ENCODE measurements at regions not wholly inside any gene's neighbourhood (a gene's known extent, or its start where the extent isn't known, plus 50 kb on each side); places are given as distances from the start of the nearest gene placed in this dataset.

DNA sequence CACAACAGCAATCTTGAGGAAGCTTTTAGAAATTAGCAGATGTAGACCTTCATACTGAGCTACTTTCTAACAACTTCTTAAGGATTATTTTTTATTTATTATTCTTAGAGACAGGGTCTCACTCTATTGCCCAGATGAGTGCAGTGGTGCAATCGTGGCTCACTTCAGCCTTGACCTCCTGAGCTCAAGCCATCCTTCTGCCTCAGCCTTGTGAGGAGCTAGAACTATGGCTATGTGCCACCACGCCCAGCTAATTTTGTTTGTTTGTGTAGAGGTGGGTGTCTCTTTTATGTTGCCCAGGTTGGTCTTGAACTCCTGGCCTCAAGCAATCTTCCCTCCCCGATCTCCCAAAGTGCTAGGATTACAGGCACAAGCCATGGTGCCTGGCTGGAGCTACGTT, 200.6 kb downstream of the TSHZ3 start:
- H3K4me1 Mint-ChIP-seq (ENCODE audit: low read depth), result no peaks in the 10 kb centered on the region
- no peaks in the 10 kb centered on the region for H3K9me3 Mint-ChIP-seq
- H3K4me3 Mint-ChIP-seq, result no peak overlapping the region
- H3K36me3 Mint-ChIP-seq (ENCODE audit: low read depth), result no peaks in the 10 kb centered on the region
- peaks cover 2% of the 10 kb centered on the region for H3K27me3 Mint-ChIP-seq (ENCODE audit: insufficient read depth)
- no peak overlapping the region for H3K27ac Mint-ChIP-seq
- intact Hi-C loops (cut with micrococcal nuclease), result no loop called here
- DNase-seq (ENCODE audit: low spot score), result no peak

DNA sequence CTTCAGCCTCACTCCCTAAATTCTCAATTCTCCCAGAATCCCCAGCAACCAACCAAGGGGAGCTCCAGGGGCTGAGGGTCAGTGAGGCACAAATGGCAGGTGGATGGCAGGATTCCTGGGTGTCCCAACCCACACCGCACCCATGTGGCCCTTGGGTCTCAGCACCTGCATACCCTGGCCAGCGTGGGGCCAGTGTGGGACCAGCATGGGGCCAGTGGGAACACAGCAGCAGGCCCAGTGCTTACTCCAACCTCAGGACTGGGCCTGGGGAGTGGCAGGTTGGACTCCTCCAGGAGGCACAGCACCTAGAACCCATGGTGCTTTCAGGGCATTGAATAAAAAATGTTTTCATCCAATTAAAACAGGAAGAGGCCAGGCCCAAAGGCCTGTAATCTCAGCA, 202.0 kb downstream of the TSHZ3 start:
- Mint-ChIP-seq H3K9me3 (no peaks in the 10 kb centered on the region), H3K4me1 (ENCODE audit: low read depth) (no peaks in the 10 kb centered on the region), H3K27ac (no peak overlapping the region), H3K27me3 (ENCODE audit: insufficient read depth) (peaks cover 2% of the 10 kb centered on the region), H3K4me3 (no peak overlapping the region), H3K36me3 (ENCODE audit: low read depth) (no peaks in the 10 kb centered on the region)
- intact Hi-C loops (cut with micrococcal nuclease), result no loop called here
- DNase-seq (ENCODE audit: low spot score), result no peak

DNA sequence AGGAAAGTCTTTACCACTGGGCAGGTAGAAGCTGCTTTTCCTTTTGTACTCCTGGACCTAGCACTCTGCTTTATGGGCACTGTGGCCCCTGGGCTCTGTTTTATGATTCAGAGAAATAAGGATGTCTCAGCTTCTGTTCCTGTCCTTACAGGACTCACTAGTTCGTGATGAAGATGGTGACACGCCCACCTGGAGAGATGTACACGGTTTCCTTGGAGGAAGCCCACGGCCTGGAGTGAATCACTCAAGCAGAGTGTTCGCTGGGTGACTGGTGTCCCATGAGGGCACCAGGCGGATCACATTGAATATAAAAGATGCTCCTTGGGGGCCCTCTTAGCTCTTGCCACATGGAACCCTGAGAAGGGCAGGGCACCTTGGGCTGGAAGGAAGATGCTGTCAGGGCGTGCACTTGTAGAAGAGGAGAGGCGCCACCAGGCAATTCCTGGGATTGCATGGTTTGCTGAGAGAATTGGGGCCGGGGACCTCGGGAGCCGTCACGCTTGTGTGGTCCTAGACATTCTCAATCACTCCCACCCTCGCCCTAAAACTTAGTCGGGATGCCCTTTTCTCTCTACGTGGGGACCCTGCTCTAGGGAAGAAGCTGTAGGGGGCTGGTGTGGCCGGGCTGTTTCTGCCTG, 202.6 kb downstream of the TSHZ3 start:
- intact Hi-C loops (cut with micrococcal nuclease), result no loop called here
- Mint-ChIP-seq H3K9me3 (no peaks in the 10 kb centered on the region), H3K4me1 (ENCODE audit: low read depth) (no peaks in the 10 kb centered on the region), H3K27me3 (ENCODE audit: insufficient read depth) (no peaks in the 10 kb centered on the region), H3K4me3 (no peak overlapping the region), H3K27ac (no peak overlapping the region), H3K36me3 (ENCODE audit: low read depth) (no peaks in the 10 kb centered on the region)
- DNase-seq (ENCODE audit: low spot score), result no peak

DNA sequence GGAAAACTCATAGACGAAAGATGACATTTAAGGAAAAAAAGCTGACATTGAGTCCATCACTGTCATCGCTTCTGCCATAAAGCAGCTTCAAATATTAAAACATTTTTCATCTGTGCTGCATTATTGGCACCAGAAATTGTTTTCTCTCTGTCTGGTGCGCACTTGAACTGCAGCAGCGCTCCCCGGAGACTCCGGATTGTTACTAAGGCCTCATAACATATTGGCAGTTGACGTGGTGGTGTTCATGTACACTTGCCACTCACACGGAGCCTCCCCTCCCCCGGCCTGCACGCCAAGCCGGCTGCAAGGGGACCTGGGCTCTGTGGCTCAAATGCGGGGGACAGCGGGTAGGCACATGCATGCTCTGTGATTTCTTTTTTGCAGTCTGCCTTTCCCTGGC, 203.2 kb downstream of the TSHZ3 start:
- Mint-ChIP-seq H3K4me3 (no peak overlapping the region), H3K4me1 (ENCODE audit: low read depth) (no peaks in the 10 kb centered on the region), H3K36me3 (ENCODE audit: low read depth) (no peaks in the 10 kb centered on the region), H3K27ac (no peak overlapping the region), H3K27me3 (ENCODE audit: insufficient read depth) (no peaks in the 10 kb centered on the region), H3K9me3 (no peaks in the 10 kb centered on the region)
- intact Hi-C loops (cut with micrococcal nuclease), result no loop called here
- no peak for DNase-seq (ENCODE audit: low spot score)

DNA sequence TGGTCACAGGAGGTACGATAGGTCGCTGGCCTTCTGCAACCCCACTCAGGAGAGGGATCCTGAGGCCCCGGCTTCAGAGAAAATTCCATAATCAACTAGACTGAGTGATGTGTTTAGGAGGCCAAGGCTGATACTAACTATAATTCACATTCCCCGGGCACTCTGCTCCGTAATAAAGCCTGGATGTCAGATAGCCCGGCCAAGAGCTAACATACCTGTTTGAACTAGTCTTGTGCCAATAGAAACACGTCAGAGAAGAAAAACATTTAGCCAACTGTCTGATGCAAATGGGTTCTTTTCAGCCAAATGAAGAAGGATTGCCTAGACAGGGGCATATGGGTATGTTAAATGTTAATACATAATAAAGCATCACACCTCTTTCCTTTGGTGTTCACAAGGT, 204.2 kb downstream of the TSHZ3 start:
- Mint-ChIP-seq H3K4me1 (ENCODE audit: low read depth) (no peaks in the 10 kb centered on the region), H3K36me3 (ENCODE audit: low read depth) (no peaks in the 10 kb centered on the region), H3K9me3 (no peaks in the 10 kb centered on the region), H3K27ac (no peak overlapping the region), H3K27me3 (ENCODE audit: insufficient read depth) (no peaks in the 10 kb centered on the region), H3K4me3 (no peak overlapping the region)
- DNase-seq (ENCODE audit: low spot score), result no peak
- intact Hi-C loops (cut with micrococcal nuclease), result no loop called here

DNA sequence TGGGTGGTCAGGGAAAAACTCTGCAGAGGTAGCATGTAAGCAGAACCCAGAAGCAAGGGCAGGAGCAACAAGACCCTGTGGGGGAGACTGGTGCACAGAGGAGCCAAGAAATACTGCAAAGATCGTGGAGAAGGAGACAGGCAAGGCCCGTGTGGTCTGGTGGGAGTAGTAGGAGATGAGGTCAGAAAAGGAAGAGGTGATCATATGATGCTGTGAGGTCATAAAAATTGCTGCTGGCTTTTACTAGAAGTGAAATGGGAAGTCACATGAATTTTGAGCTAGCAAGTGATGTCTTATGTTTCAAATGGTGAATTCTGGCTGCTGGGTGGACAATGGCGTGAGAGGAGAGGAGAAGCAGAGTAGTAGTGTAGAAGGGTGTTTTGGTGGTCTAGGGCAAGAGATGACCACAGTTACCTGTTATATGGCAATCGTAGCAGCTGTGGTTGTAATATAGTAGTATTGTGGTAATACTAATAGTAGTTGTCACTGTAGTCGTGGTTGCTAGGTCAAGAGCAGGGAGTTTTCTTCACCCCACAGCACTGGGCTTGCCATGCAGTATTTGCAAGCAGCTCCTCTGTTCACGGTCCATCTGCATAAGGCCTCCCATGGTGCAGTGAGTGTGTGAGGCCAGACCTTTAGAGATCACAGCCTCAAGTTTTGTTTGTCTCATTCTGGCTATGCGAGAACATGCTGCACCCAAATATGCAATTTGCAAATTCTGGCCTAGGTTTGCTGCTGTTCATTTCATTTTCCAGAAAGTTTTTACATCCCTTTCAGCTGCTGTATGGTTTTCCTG, 205.0 kb downstream of the TSHZ3 start:
- no peak overlapping the region for H3K4me3 Mint-ChIP-seq
- H3K27ac Mint-ChIP-seq, result no peak overlapping the region
- no peaks in the 10 kb centered on the region for H3K27me3 Mint-ChIP-seq (ENCODE audit: insufficient read depth)
- no peaks in the 10 kb centered on the region for H3K4me1 Mint-ChIP-seq (ENCODE audit: low read depth)
- no peak for DNase-seq (ENCODE audit: low spot score)
- intact Hi-C loops (cut with micrococcal nuclease), result no loop called here
- no peaks in the 10 kb centered on the region for H3K36me3 Mint-ChIP-seq (ENCODE audit: low read depth)
- H3K9me3 Mint-ChIP-seq, result no peaks in the 10 kb centered on the region

DNA sequence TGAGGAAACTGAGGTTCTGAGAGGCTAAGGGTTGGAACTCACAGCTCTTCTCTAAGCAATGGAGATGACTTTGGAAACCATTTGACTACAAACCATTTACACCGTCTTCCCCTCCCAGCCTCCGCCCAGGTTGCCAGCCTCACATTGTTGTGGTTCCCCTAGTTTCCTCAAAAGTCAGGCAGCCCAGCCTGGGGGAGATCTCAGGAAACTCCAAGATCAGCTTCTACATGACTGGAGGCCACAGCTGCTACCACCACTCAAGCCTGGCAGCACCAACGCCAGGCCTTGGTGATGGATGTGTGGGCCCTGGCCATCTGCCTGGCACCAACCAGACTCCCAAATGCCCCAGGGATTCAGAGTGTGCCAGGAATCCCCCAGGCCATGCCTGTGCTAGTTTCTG, 207.9 kb downstream of the TSHZ3 start:
- intact Hi-C loops (cut with micrococcal nuclease), result no loop called here
- Mint-ChIP-seq H3K27ac (no peak overlapping the region), H3K9me3 (no peaks in the 10 kb centered on the region), H3K27me3 (ENCODE audit: insufficient read depth) (peaks cover 1% of the 10 kb centered on the region), H3K4me1 (ENCODE audit: low read depth) (no peaks in the 10 kb centered on the region), H3K4me3 (no peak overlapping the region), H3K36me3 (ENCODE audit: low read depth) (no peaks in the 10 kb centered on the region)
- no peak for DNase-seq (ENCODE audit: low spot score)

DNA sequence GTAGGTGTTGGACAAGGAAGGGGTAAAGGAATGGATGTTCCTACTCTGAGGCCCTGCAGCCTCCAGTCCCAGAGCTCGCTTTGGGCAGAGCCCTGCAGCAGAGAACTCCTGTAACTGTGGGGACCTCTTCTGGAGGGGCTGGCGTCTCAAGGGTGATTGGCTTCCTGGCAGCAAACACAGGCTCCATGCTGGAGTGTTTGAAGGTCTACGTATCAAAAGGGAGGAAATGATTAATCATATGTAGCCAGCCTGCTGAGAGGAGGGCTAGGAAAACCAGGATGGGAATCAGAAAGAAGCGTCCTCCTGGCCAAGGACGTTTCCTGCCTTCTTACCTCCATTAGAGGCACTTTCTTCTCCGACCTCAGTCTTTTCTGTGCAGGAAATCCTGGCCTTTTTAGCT, 208.5 kb downstream of the TSHZ3 start:
- Mint-ChIP-seq H3K4me1 (ENCODE audit: low read depth) (no peaks in the 10 kb centered on the region), H3K27me3 (ENCODE audit: insufficient read depth) (peaks cover 2% of the 10 kb centered on the region), H3K36me3 (ENCODE audit: low read depth) (no peaks in the 10 kb centered on the region), H3K4me3 (no peak overlapping the region), H3K27ac (no peak overlapping the region), H3K9me3 (no peaks in the 10 kb centered on the region)
- DNase-seq (ENCODE audit: low spot score), result no peak
- intact Hi-C loops (cut with micrococcal nuclease), result no loop called here

DNA sequence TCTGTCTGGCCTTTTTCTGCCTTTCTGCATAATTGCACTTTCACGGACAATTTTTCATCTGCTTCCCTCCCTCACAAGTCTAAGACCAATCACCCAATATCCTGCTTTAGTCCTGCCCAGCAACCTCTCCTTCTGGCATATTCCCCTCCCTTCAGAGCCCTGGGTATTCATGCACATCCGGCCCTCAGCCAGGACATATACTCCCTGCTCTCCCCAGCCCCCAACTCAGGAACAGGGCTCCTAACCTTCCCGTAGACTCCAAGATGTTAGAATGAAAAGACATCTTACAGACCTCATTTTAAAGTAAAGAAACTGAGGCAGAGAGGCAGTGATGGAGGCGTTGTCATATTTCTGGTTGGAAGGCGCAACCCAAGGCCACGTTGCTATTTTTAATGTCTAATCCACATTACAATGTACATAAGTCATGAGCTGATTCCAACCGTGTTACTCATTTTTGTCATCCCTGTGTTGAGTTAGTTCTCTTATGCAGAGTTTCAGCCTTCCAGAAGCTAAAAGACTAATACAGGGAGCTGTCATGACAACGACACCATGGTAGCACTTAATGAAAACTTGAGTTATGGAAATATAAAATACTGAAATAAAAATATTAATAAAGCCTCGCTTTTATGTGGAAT, 209.2 kb downstream of the TSHZ3 start:
- Mint-ChIP-seq H3K4me1 (ENCODE audit: low read depth) (no peaks in the 10 kb centered on the region), H3K9me3 (no peaks in the 10 kb centered on the region), H3K36me3 (ENCODE audit: low read depth) (no peaks in the 10 kb centered on the region), H3K27me3 (ENCODE audit: insufficient read depth) (peaks cover 2% of the 10 kb centered on the region), H3K27ac (no peak overlapping the region), H3K4me3 (no peak overlapping the region)
- intact Hi-C loops (cut with micrococcal nuclease), result no loop called here
- no peak for DNase-seq (ENCODE audit: low spot score)

DNA sequence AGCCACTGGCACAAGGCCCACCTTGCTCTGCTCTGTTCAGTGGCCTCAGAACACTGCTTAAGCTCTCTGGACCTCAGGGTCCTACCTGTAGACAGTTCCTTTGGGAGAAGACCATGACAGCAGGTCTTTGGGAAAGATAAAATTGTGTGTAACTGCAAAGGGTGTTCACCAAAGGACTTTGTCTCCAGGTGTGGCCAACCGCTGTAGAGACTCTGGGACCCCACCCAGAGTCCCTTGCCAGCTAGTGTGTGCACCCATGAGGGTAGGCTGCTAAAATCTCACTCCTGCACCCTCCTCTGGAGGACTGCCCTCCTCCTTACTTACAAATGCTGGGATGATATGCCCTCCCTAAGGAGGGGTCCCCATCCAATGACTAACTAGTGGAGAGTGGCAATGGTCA, 211.2 kb downstream of the TSHZ3 start:
- Mint-ChIP-seq H3K27ac (no peak overlapping the region), H3K9me3 (no peaks in the 10 kb centered on the region), H3K27me3 (ENCODE audit: insufficient read depth) (peaks cover 4% of the 10 kb centered on the region), H3K4me1 (ENCODE audit: low read depth) (no peaks in the 10 kb centered on the region), H3K4me3 (no peak overlapping the region), H3K36me3 (ENCODE audit: low read depth) (no peaks in the 10 kb centered on the region)
- intact Hi-C loops (cut with micrococcal nuclease), result no loop called here
- no peak for DNase-seq (ENCODE audit: low spot score)

DNA sequence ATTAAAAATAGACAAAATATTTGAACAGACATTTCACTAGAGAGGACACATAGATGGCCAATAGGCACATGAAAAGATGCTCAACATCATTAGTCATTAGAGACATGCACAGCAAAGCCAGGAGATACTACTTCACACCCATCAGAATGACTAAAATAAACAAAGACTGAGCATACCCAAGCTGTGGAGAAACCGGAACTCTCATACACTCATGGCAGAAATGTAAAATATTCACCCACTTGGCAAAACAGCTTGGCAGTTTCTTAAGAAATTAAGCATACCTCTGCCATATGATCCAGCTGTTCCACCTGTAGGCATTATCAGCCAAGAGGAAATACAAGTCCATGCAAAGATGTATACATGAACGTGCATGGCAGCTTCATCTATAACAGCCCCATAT, 213.4 kb downstream of the TSHZ3 start:
- H3K9me3 Mint-ChIP-seq, result no peaks in the 10 kb centered on the region
- intact Hi-C loops (cut with micrococcal nuclease), result no loop called here
- no peak for DNase-seq (ENCODE audit: low spot score)
- no peaks in the 10 kb centered on the region for H3K36me3 Mint-ChIP-seq (ENCODE audit: low read depth)
- H3K27me3 Mint-ChIP-seq (ENCODE audit: insufficient read depth), result peaks cover 4% of the 10 kb centered on the region
- H3K27ac Mint-ChIP-seq, result no peak overlapping the region
- no peak overlapping the region for H3K4me3 Mint-ChIP-seq
- H3K4me1 Mint-ChIP-seq (ENCODE audit: low read depth), result no peaks in the 10 kb centered on the region

DNA sequence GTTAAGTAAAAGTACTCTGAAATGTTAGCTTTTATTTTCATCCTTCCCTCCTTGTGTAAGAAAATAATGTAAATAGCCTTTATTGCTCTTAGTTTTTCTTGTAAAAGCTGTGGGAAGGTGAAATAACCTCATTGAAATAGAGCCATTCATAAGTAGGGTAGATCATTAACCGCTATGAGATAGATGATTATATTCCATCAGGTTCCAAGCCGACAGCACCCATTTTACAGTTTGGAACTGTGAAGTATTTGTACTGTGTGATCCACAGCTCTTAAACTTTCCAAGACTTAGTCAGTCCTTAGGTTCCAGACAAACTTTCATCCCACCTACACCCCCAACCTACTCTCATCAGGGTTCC, 216.5 kb downstream of the TSHZ3 start:
- no peak overlapping the region for H3K4me3 Mint-ChIP-seq
- no peaks in the 10 kb centered on the region for H3K36me3 Mint-ChIP-seq (ENCODE audit: low read depth)
- H3K27ac Mint-ChIP-seq, result no peak overlapping the region
- H3K27me3 Mint-ChIP-seq (ENCODE audit: insufficient read depth), result peaks cover 4% of the 10 kb centered on the region
- DNase-seq (ENCODE audit: low spot score), result no peak
- intact Hi-C loops (cut with micrococcal nuclease), result no loop called here
- no peaks in the 10 kb centered on the region for H3K4me1 Mint-ChIP-seq (ENCODE audit: low read depth)
- peaks cover 5% of the 10 kb centered on the region for H3K9me3 Mint-ChIP-seq

DNA sequence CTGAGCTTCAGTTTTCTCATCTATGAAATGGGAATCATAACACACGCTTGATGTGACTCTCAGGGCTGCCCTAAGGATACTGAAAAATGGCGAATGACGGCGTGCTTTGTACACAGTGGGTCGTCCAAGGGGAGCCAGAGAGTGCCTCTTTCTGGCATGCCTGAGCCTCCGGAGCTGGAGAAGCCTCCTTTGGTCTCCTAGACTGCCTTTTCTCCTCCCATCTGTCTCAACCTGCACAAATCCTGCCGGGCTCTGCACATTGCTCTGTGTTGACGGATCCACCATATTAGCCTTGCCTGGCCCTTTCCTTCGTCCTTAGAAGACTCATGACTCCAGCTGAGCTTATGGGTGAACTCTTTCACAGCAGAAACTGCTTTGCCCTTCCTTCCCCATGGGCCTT, 220.9 kb downstream of the TSHZ3 start:
- H3K9me3 Mint-ChIP-seq, result peaks cover 5% of the 10 kb centered on the region
- intact Hi-C loops (cut with micrococcal nuclease), result no loop called here

More for the DNA sequence above, 220.9 kb downstream of the TSHZ3 start:
- no peak for DNase-seq (ENCODE audit: low spot score)
- Mint-ChIP-seq H3K4me3 (no peak overlapping the region), H3K4me1 (ENCODE audit: low read depth) (no peaks in the 10 kb centered on the region), H3K27ac (no peak overlapping the region), H3K27me3 (ENCODE audit: insufficient read depth) (no peaks in the 10 kb centered on the region), H3K36me3 (ENCODE audit: low read depth) (no peaks in the 10 kb centered on the region)

Data from activated T-helper 1 cell treated with anti-CD3 and anti-CD28 coated beads, Interleukin-12 subunit alpha, Interleukin-12 subunit beta, Interleukin-2, Interleukin-4 antibody, amounts not matched to agents 30 ng/mL and 10 ng/mL and 1 ng/mL, durations not matched to agents 14 hours and 24 hours and 36 hours (primary cell).